ENCODE measurements at regions not wholly inside any gene's neighbourhood (a gene's known extent, or its start where the extent isn't known, plus 50 kb on each side); places are given as distances from the start of the nearest gene placed in this dataset.

GRCh38 chr1:232227306-232227705, 402.6 kb downstream of the SIPA1L2 start:
- Mint-ChIP-seq H3K27me3 (ENCODE audit: low read depth) (peaks cover 43% of the 10 kb centered on the region), H3K4me1 (peaks cover 44 to 46% of the 10 kb centered on the region in 2 experiments), H3K4me3 (no peak overlapping the region), H3K27ac (no peak overlapping the region), H3K9me3 (peaks cover 4 to 6% of the 10 kb centered on the region in 2 experiments; a peak in 3 of 5 replicates), H3K36me3 (ENCODE audit: insufficient read depth in 1 of 3, low read depth in 3 of 3) (peaks cover 0 to 12% (median 6%) of the 10 kb centered on the region in 3 experiments; a peak in 5 of 7 replicates)
- Histone ChIP-seq H4K91ac (ENCODE audit: insufficient read length, low read depth, low read length) (no peak overlapping the region), H3K23ac (ENCODE audit: insufficient read length, low read depth, low read length) (no peak overlapping the region), H3K27ac (ENCODE audit: insufficient read length, low read depth, low read length) (no peak overlapping the region), H3K4me1 (ENCODE audit: insufficient read depth, low read length) (peaks cover 10% of the 10 kb centered on the region), H4K5ac (ENCODE audit: insufficient read length, low read depth, low read length) (no peak overlapping the region), H2AK5ac (ENCODE audit: insufficient read length, low read length) (no peak overlapping the region), H3K9me3 (ENCODE audit: control insufficient read depth, low read depth, low read length) (no peaks in the 10 kb centered on the region), H2BK120ac (ENCODE audit: low read depth, low read length, poor library complexity, severe bottlenecking) (no peak overlapping the region), H3K79me2 (ENCODE audit: insufficient read depth, low read length) (no peaks in the 10 kb centered on the region), H3K9ac (ENCODE audit: extremely low read depth, insufficient read length, low read length) (no peak overlapping the region), H3K79me1 (ENCODE audit: insufficient read depth, low read depth, low read length, poor library complexity, severe bottlenecking) (no peaks in the 10 kb centered on the region), H3K4me2 (ENCODE audit: insufficient read depth, insufficient read length, low read length) (no peak overlapping the region), H2BK12ac (ENCODE audit: insufficient read length, low read depth, low read length) (no peak overlapping the region), H2AFZ (ENCODE audit: low read length) (no peak overlapping the region), H3K56ac (ENCODE audit: insufficient read length, low read depth, low read length) (no peak overlapping the region), H4K20me1 (ENCODE audit: control insufficient read depth, insufficient read depth, insufficient read length) (no peaks in the 10 kb centered on the region), H3T11ph (ENCODE audit: low read length) (no peak overlapping the region), H3K14ac (ENCODE audit: insufficient read depth, low read length) (no peak overlapping the region), H3K18ac (ENCODE audit: insufficient read length, low read depth, low read length) (no peak overlapping the region), H4K8ac (replicated peaks; ENCODE audit: insufficient read length, low read depth, low read length) (no peak overlapping the region), H3K23me2 (ENCODE audit: insufficient read length, low read depth, low read length, poor library complexity, severe bottlenecking) (no peaks in the 10 kb centered on the region), H3K4ac (ENCODE audit: low read depth, low read length) (no peak overlapping the region), H2BK5ac (ENCODE audit: insufficient read length, low read length) (no peak overlapping the region), H2BK15ac (ENCODE audit: low read depth, low read length) (no peak overlapping the region), H3K27me3 (ENCODE audit: insufficient read depth, low read length) (peaks cover 26% of the 10 kb centered on the region; the same call in 1 of the 2 replicates), H2BK20ac (ENCODE audit: low read depth, low read length, poor library complexity, severe bottlenecking) (no peak overlapping the region)
- no CpG with 5 or more reads among the region's 3 CpGs for WGBS (ENCODE audit: extremely low coverage, insufficient read length, low lambda C conversion rate)
- no peak for TF ChIP-seq CTCF (conservative IDR thresholded peaks at IDR 0.05)
- no peak for DNase-seq
